Type B pancreatic cell (in vitro differentiated cells): ENCODE measurements at regions not wholly inside any gene's neighbourhood (a gene's known extent, or its start where the extent isn't known, plus 50 kb on each side); places are given as distances from the start of the nearest gene placed in this dataset.
"Not testable (repeated sequence)": the region's sequence is repeated elsewhere in the genome, so short reads cannot be mapped to it uniquely, and the experiment has no call there.

Source experiments
- DNase-seq: peaks from one replicate; pipeline ENCODE4 v3.0.0; 2021; ENCODE audit warnings: mixed read lengths; ENCODE audit not compliant: unreplicated experiment; ENCODE audit errors: extremely low spot score
- H3K27ac Mint-ChIP-seq: 2 replicates; pipeline ENCODE4 v1.8.0; 2021; ENCODE audit warnings: mild to moderate bottlenecking, mixed read lengths
- H3K27me3 Mint-ChIP-seq: 2 replicates; pipeline ENCODE4 v1.8.0; 2021; ENCODE audit warnings: mixed read lengths
- H3K36me3 Mint-ChIP-seq: 2 replicates; pipeline ENCODE4 v1.8.0; 2021; ENCODE audit warnings: mixed read lengths
- H3K4me1 Mint-ChIP-seq: one replicate; pipeline ENCODE4 v1.8.0; 2021; ENCODE audit warnings: mixed read lengths; ENCODE audit not compliant: unreplicated experiment
- H3K4me3 Mint-ChIP-seq: 2 replicates; pipeline ENCODE4 v1.8.0; 2021; ENCODE audit warnings: mild to moderate bottlenecking, mixed read lengths
- H3K9me3 Mint-ChIP-seq: 2 replicates; pipeline ENCODE4 v1.8.0; 2021; ENCODE audit warnings: mixed read lengths
- TF ChIP-seq, protein P1 (sequence below): fragments of 200-600 bp; sonication (generic); conservative IDR thresholded peaks from 2 replicates; pipeline ENCODE4 v1.5.0; 2021; ENCODE audit warnings: antibody characterized with exemption, mild to moderate bottlenecking

DNA sequence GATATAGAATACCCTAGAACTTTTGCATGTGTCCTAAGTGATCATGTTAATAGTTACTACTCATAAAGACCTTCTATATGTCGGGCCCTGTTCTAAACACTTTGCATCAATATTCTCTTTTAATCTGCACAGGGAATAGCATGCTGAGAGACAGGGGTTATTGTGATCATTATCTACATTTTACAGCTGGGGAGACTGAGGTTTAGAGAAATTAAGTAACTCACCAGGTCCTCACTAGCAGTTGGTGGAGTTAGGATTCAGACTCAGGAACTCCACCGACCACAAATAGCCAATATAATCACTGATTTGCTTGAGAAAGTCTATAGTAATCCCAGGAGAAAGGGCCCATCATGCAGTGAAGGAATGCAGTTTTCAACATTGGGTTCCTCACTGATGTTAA lies 111.2 kb upstream of the ADO start:
- no peak for DNase-seq
- H3K27me3 Mint-ChIP-seq, result peaks cover 53% of the 10 kb centered on the region
- TF ChIP-seq, protein P1, sequence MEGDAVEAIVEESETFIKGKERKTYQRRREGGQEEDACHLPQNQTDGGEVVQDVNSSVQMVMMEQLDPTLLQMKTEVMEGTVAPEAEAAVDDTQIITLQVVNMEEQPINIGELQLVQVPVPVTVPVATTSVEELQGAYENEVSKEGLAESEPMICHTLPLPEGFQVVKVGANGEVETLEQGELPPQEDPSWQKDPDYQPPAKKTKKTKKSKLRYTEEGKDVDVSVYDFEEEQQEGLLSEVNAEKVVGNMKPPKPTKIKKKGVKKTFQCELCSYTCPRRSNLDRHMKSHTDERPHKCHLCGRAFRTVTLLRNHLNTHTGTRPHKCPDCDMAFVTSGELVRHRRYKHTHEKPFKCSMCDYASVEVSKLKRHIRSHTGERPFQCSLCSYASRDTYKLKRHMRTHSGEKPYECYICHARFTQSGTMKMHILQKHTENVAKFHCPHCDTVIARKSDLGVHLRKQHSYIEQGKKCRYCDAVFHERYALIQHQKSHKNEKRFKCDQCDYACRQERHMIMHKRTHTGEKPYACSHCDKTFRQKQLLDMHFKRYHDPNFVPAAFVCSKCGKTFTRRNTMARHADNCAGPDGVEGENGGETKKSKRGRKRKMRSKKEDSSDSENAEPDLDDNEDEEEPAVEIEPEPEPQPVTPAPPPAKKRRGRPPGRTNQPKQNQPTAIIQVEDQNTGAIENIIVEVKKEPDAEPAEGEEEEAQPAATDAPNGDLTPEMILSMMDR, result no peak
- no peaks in the 10 kb centered on the region for H3K36me3 Mint-ChIP-seq
- no peak overlapping the region for H3K4me3 Mint-ChIP-seq
- no peaks in the 10 kb centered on the region for H3K9me3 Mint-ChIP-seq
- H3K27ac Mint-ChIP-seq, result no peak overlapping the region
- peaks cover 8% of the 10 kb centered on the region for H3K4me1 Mint-ChIP-seq

DNA sequence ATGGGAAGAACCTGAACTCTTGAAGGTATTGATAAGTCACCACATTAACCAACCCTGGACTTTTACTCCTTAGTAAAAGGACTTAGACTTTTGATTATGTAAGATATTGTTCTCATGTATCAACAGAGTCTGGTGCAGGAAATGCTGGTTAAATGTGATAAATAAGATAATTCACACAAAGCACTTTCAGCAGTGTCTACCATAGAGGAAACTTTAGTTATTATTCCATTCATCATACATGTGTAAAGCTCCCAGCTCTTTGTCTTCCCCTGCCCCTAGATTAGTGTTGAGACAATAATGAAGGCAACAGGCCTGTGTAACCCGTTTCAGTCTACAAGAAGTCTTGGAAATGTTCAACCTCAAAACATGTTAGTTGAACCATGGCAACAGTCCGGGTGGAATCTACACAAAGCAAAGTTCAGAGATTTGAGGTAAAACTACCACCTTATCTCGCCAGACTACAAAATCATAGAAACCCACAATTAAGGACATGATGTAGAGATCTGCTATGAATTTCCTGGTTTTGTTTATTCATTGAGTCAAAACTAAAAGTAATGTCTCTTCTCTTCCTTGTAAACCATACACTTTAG lies 109.9 kb upstream of the ADO start:
- peaks cover 46% of the 10 kb centered on the region for H3K27me3 Mint-ChIP-seq
- H3K9me3 Mint-ChIP-seq, result peaks cover 9% of the 10 kb centered on the region
- H3K27ac Mint-ChIP-seq, result no peak overlapping the region
- no peaks in the 10 kb centered on the region for H3K36me3 Mint-ChIP-seq
- no peak overlapping the region for H3K4me3 Mint-ChIP-seq
- no peak for DNase-seq
- peaks cover 7% of the 10 kb centered on the region for H3K4me1 Mint-ChIP-seq
- TF ChIP-seq, protein P1, result no peak

DNA sequence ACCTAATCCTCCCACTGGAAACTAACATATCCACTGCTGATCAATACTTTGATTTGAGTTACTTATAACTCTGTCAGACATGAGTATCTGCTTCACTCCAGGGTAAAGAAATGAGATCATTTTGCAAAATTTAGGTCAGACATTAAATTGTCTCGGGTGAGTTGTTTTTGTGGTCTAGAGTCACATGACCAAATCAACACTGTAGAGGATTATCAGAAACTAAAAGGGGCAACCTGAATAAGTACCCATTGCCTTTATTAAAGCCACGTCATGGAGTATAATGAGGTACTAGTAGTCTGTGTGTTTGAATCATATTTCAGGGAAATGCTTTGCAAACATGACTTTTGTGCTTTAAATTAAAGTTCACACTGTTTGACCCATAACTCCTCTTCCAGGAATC lies 107.7 kb upstream of the ADO start:
- H3K4me1 Mint-ChIP-seq, result no peaks in the 10 kb centered on the region
- TF ChIP-seq, protein P1, result no peak
- no peak overlapping the region for H3K4me3 Mint-ChIP-seq
- no peaks in the 10 kb centered on the region for H3K36me3 Mint-ChIP-seq
- DNase-seq, result no peak
- H3K9me3 Mint-ChIP-seq, result peaks cover 21% of the 10 kb centered on the region
- no peak overlapping the region for H3K27ac Mint-ChIP-seq
- peaks cover 44% of the 10 kb centered on the region for H3K27me3 Mint-ChIP-seq

DNA sequence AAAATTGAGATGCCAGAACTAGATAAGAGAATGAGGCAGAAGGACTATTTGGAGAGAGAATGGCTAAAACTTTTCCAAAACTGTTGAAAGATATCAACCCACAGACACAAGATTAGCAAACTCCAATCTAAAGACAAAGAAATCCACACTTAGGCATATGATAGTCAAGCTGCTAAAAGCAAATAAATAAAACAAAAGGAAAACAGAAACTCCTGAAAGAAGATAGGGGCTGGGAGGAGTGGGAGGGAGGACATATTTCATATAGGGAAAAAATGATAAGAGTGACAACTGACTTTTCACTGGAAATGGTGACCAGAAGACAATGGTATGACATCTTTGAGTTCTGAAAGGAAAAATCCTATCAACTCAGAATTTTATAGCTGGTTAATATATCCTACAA lies 105.4 kb upstream of the ADO start:
- peaks cover 41% of the 10 kb centered on the region for H3K27me3 Mint-ChIP-seq
- H3K4me3 Mint-ChIP-seq, result no peak overlapping the region
- H3K36me3 Mint-ChIP-seq, result no peaks in the 10 kb centered on the region
- no peaks in the 10 kb centered on the region for H3K4me1 Mint-ChIP-seq
- no peak overlapping the region for H3K27ac Mint-ChIP-seq
- H3K9me3 Mint-ChIP-seq, result peaks cover 23% of the 10 kb centered on the region
- TF ChIP-seq, protein P1, result no peak
- no peak for DNase-seq

DNA sequence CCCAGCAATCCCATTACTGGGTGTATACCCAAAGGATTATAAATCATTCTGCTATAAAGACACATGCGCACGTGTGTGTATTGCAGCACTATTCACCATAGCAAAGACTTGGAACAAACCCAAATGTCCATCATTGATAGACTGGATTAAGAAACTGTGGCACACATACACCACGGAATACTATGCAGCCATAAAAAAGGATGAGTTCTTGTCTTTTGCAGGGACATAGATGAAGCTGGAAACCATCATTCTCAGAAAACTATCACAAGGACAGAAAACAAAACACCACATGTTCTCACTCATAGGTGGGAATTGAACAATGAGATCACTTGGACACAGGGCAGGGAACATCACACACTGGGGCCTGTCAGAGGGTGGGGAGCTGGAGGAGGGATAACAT lies 100.4 kb upstream of the ADO start:
- H3K27ac Mint-ChIP-seq, H3K4me3 Mint-ChIP-seq, DNase-seq, H3K4me1 Mint-ChIP-seq, H3K36me3 Mint-ChIP-seq: not testable (repeated sequence)
- Mint-ChIP-seq H3K27me3 (peaks cover 33% of the 10 kb centered on the region), H3K9me3 (peaks cover 18% of the 10 kb centered on the region)

DNA sequence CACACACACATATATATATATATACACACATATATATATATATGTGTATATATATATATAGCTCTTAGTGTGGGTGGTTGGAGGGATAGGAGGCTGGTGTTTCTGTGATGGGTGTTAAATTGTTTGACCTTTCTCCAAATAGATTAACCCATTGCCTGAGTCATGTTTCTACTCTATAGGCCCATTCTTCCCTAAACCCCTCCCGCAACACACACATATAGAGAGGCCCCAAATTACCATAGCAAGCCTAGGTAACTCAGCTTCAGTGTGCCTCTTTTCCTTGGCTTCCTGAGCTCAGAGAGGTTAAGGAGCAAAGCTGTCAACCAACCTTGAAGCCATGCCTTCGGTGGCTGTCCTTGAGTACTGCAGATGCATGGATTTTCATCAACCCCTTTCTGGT lies 98.7 kb upstream of the ADO start:
- Mint-ChIP-seq H3K4me3 (no peak overlapping the region), H3K36me3 (no peaks in the 10 kb centered on the region), H3K27ac (no peak overlapping the region), H3K27me3 (peaks cover 39% of the 10 kb centered on the region), H3K9me3 (peaks cover 9% of the 10 kb centered on the region), H3K4me1 (no peaks in the 10 kb centered on the region)
- TF ChIP-seq, protein P1, result no peak
- no peak for DNase-seq
